HG03520 (cell line): ENCODE measurements at regions not wholly inside any gene's neighbourhood (a gene's known extent, or its start where the extent isn't known, plus 50 kb on each side); places are given as distances from the start of the nearest gene placed in this dataset.
"Not testable (repeated sequence)": the region's sequence is repeated elsewhere in the genome, so short reads cannot be mapped to it uniquely, and the experiment has no call there.

Source experiments
- ATAC-seq: cut with Tn5 transposase; IDR thresholded peaks from one replicate; pipeline ENCODE4 v1.9.1; 2021; ENCODE audit warnings: mild to moderate bottlenecking, moderate library complexity; ENCODE audit not compliant: unreplicated experiment

DNA sequence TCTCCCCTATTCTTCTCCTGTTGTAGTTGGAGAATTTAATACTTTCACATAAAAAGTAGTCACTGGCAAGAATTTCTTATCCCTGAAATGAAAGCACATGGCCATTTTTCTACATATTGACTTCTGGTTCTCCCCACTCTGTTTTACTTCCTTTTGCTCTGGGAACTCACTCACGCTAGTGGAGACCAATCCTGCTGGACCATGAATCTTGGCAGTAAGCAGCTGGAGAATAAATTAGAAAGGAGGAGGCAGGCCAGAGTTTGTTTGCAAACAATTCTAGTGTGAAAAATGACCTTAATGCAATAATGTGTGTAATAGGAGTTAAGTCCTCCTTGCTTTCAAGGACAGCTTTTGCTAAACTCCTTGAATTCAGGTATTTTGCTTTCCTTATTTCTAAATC is 412.3 kb upstream of the CHORDC1 start:
- no peak for ATAC-seq

DNA sequence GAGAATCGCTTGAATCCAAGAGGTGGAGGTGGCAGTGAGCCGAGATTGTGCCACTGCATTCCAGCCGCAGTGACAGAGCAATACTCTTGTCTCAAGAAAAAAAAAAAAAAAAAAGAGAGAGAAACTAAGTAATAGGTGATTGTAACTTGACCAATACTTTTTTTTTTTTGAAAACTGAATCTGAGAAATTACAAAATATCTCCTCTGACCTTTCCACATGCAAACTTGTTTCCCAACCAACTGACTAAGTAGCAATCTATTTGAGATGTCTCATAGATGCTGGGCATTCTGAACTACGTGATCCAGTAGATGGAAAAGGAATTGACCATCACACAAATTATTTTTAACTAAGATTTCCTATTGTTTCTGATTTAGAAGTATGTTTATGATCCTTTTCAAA is 407.3 kb upstream of the CHORDC1 start:
- ATAC-seq = no peak

DNA sequence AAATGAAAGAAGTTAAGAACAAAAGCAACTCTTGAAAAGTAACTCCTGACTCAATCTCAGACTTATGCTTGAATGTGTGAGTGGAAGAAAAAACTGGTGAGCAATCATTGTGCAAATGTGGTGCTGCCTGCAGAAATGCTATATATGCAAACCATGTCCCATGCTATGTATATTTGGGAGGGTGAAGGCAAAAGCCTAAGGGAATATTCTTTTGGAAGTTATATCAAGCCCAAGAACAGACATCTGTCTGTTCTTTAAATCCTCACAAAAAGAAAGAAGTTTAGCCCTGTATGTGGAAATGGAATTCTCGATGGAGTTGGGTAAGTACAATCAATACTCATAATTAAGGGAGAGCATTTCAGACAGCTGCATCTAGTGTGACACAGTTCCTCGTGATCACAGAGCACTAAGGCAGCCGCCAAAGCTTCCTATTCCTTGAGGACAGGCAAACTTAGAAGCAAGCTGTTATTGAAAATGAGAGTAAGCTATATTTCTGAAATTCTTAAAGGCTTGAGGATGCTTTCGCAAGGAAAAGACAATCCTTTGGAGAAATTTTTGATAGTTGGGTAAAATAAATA is 406.5 kb upstream of the CHORDC1 start:
- no peak for ATAC-seq

DNA sequence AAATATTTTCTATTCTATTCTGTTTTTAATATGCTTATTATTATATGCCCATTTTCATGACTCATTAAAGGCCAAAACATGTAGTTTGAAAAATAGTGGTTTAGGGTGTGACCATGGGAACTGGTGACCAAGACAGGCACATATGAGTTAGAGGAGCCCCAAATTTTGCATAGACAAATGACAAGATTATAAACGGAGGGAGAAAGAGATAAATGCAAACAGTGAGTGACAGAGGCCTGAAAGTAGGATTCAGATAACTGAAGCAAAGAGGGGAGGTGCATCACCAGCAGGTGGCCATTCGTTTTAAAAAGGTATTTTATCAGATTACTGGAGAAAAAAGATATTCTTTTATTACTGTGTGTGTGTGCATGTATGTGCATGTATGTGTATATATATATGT is 391.5 kb upstream of the CHORDC1 start:
- ATAC-seq = no peak

DNA sequence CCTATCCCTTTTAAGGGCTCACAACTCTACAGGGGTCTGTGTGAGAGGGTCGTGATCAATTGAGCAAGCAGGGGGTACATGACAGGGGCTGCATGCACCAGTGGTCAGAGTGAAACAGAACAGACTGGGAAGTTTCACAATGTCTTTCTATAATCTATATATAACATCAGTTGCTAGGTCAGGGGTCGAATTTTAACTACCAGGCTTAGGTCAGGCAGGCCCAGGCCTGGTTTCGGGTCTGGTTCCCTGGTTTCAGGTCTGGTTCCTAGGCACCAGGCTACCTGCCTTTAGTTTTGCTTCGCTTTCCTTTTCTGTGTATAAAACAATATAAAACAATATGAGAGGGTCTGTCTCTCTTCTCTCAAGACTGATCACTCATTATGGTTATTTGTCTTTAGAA is 390.2 kb upstream of the CHORDC1 start:
- not testable (repeated sequence) for ATAC-seq

DNA sequence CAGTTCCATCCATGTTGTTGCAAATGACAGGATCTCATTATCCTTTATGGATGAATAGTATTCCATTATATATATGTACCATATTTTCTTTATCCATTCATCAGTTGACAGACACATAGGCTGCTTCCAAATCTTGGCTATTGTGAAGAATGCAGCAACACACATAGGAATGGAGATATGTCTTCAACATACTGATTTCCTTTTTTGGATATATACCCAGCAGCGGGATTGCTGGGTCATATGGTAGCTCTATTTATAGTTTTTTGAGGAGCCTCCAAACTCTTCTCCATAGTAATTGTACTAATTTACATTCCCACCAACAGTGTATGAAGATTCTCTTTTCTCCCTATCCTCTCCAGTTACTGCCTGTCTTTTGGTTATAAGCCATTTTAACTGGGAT is 383.9 kb upstream of the CHORDC1 start:
- ATAC-seq = no peak

DNA sequence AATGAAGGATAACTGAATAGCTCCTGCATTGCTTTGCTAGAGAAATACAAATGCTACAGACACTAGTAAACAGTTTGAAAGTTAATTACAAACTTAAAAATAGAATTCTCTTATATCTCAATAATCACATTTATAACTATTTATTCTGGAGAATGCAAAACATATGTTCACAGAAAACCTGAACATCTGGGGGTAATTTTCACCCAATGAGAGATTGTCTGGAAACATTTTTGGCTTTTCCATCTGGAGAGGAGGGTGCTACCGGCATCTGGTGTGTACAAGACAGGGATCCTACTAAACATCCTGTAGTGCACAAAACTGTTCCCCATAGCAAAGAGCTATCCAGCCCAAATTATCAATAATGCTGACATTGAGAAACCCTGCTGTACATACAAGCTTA is 378.4 kb upstream of the CHORDC1 start:
- ATAC-seq = no peak

DNA sequence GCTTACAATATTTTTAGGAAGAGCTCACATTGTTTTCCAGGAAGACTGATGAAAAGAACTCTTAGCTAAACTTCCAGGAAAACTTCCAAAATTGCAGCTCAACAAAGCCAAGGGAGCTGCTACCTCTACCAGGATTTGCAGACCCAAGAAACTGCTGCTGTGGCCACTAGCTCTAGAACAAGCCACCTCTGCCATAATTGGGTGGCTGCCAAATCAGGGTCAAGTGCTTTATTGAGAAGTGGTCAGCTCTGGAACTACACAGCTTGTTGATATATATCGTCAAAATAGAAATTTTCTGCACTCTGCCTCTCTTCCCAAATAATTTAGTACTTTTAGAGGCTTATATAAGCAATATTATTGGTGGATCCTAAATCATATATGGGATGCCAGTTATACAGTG is 371.8 kb upstream of the CHORDC1 start:
- no peak for ATAC-seq

DNA sequence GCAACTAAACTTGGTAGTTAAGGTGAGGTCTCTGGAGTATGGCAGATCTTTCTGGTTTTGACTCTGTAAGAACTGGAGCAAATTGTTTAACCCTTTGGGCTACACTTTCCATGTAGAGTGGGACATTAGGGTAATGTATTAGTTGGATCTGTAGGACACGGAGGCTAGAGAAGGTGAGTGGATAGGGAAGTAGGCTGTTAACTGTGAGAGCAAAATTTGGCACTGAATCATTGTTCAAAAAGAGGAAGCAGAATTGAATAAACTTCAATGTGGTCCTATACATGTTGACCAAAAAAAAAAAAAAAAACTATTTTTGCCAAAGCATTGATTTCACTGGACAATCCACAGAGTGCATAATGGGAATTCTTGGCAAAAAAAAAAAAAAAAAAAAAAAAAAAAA is 370.2 kb upstream of the CHORDC1 start:
- no peak for ATAC-seq

DNA sequence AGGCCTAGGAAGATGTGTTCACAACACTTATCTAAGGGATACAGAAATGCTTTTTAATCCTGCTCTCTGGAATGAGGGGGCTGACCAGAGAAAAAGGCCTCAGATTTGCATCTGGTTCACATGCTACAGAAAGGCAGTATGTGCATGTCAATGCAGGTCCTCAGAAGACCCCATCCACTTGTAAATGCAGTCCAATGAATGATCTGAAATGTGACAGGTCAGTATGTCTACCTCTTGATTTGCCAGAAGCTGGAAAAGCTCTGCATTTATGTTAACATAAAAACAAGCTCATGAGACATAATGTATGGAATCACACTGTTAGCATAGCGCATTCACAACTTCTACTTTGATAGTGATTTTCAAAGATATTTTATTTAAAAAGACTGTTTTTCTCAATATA is 367.4 kb upstream of the CHORDC1 start:
- no peak for ATAC-seq

DNA sequence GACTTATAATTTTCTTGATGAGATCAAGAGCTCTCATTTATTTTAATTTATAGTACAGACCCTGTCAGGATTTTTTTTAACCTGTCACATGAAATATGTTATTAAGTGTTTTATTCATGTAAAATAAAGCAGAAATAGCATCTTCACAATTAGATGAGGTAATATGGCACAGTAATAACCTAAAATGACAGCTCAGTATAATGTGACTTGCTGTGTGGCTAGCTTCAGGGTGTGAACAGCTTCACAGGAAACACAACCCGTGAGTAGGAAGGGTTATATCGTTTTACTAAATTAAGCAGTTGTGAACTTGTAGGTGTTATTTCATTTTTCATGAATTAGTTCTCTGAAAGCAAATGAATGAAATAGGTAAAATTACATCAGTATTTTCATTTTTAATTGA is 366.9 kb upstream of the CHORDC1 start:
- ATAC-seq = no peak

DNA sequence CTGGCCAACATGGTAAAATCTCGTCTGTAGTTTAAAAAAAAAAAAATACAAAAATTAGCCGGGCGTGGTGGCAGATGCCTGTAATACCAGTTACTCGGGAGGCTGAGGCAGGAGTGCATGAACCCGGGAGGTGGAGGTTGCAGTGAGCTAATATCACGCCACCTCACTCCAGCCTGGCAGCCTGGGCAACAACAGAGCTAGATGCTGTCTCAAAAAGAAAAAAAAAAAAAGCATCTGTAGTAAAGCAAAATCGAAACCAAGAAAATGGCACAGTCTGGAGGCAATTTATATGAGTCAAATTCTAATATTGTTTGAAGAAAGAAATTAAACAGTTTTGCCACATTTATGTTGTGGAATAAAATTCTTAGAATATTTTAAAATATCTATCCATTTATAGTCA is 365.0 kb upstream of the CHORDC1 start:
- ATAC-seq = no peak

DNA sequence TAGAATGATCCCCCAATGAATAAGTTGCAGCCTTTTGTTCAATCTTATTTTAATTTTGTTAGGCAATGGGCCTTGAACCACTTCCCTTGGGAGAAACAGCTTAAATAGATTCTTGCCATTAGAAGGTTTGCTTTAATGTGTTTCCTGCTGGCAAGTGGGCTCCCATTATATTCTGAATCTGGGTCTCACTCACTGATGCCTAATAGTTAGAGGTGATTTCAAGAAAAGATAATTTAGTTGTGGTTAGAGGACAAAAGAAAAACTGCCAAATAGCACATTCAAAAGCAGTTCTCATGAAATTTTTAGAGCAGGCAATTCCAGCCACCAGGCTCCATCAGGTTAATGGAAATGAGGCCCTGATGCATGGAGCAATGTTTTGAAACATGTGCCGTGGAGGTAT is 362.6 kb upstream of the CHORDC1 start:
- no peak for ATAC-seq

DNA sequence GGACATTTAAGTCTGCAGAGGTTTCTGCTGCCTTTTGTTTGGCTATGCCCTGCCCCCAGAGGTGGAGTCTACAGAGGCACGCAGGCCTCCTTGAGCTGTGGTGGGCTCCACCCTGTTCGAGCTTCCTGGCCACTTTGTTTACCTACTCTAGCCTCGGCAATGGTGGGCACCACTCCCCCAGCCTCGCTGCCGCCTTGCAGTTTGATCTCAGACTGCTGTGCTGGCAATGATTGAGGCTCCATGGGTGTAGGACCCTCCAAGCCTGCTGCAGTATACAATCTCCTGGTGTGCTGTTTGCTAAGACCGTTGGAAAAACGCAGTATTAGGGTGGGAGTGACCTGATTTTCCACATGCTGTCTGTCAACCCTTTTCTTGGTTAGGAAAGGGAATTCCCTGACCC is 360.1 kb upstream of the CHORDC1 start:
- ATAC-seq = not testable (repeated sequence)

DNA sequence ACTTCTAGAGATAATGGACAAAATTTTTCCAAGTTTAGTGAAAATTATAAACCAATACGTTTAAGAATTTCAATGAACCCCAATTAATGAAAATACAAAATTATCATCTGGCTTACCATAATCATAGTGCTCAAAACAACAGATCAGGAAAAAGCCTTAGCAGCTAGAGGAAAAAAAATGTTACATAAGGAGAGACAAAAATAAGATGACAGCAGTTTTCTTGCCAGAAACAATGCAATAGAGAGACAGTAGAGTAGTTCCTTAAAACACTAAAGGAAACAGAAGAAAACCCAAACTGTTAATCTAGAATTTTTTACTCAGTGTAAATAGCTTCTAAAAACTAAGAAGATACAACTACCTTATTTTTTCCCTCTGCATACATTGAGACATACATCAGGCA is 341.7 kb upstream of the CHORDC1 start:
- no peak for ATAC-seq

DNA sequence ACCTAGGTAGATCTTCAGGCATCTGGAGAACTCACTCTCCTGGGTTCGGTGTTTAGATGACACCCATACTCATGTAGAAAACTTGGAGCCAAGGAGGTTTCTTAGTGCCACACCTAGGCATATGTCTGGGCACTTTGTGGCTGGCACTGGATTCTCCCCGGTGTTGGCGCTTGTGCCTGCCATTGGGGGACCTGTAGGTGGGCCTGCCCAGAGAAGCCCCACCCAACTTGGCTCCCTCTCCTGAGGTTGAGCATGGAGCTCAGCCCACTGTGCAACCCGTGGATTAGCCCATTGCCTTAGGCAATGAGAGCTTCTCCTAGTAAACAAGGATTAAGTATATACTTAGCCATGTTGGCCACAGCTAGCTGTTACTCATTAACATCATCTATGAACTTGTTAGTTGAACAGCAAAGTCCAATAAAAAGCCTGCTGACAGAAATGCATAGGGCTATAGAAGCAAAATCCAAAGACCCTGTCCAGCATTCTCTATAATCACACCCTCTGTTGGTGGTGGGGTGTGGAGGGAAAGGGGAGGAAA is 335.5 kb upstream of the CHORDC1 start:
- ATAC-seq = no peak

DNA sequence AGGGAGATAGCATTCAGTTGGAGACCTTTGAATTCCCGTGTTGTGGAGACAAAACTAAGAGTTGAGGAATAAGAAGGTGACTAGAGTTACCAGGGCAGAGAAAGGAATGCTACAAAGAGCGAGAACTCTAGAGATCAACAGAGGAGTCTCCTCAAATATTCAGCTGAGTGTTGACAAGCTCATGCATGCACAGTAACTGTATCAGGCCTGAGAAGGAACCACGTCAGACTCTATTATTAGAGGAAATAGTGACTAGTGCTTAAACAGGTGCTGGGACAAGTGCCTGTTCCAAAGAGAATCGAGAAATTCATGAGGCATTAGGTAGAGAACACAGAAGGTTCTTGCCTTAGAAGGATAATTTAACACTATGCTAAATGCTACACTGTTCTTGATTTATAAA is 333.8 kb upstream of the CHORDC1 start:
- no peak for ATAC-seq

DNA sequence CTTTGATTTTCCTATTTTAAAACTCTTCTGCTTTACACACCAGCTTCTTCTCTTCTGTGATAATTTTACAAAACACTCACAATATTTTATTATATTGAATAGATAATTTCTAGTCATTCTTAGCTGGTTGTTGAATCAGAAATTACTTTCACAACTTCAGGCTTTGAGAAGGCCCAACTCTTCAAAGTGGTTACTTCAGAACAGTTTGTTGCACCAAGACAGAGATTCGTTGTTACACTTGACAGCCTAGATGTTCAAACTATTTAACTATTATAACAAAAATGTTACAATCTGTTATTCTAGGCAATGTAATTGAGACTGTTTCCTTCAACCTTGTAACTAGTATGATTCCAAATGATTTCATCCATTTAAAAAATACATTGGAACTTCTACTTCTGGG is 333.2 kb upstream of the CHORDC1 start:
- no peak for ATAC-seq

DNA sequence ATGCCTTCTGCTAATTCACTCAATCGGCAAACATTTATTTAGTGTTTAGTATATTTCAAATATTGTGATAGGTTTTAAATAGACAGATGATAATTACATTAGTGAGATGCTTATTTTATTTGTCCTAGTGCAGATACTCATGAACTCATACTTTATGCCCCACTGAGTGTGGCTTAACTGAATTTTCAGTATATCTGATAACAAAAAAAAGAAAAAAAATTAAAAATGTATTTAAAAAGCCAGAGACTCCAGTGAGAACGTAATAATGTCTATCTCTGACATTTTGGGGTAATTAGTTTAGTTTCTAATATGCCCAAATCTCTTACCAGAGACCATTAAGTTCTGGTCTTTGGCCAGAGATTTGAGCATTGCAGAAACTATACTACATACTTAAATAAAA is 332.6 kb upstream of the CHORDC1 start:
- no peak for ATAC-seq

DNA sequence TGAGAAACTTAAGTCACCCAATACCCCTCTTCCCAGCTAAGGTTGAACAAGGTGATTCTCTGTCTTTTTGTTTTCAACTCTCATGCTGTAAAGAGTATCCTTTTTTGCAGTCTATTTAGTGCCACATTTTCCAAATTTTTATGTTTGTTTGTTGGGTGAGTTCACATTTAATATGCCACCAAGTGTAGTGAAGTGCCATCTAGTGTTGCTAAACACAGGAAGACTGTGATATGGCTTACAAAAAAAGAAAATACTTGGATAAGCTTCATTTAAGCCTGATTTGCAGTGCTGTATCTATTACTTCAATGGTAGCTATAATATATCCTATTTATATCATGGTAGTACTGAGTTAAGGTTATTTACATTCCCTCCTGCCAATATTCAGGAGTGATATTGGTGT is 319.2 kb upstream of the CHORDC1 start:
- no peak for ATAC-seq

DNA sequence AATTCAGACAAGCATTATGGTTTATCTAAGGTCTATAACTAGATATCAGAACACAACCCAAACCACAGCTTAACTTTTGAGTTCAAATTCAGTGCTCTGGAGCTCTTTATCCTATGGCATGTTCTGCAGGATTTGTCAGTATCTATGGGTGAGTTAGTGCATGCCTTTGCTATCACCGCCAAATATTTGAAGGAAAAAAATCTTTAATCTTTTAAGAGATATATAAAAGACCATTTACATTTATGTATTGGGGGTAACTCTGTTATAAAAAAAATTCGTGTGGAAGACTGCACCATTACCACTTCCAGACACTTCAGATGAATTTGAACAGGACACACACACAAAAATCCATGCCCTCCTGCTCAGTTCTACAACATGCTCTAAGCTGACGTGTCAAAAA is 313.5 kb upstream of the CHORDC1 start:
- no peak for ATAC-seq

DNA sequence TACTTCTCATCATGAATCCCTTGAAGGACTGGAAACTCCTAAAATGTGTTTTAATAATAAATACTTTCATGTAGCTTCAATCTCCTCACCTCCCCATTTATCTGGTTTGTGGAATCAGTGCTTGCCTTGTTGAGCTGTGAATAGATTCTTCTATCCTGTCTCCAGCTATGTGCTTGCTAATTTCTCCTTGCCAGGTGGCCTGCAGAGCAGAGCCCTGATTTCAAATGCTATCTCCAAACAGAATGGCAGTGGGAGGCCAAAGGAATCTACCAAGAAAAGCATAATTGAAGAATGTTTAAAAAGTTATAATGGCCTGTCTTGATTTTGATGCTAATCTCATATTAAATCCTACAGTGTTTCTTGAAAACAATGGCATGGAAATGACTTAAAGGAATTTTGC is 309.3 kb upstream of the CHORDC1 start:
- no peak for ATAC-seq

DNA sequence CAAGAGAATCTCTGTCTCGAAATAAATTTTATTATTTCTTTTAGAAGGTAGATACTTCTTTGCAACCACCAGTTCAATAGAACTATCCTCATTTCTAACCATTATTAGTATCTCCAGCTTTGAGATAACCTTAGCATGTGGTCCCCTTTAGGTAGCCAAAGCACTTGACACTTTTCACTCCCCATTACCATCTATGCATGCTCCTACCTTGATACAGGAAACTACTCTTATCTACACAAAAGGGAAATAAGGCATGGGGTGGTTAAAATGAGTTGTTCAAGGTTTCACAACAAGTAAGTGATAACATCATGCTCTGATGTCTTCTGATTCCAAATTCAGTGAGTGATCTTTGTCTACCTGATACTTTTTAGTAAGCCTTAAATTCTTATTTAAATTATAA is 308.2 kb upstream of the CHORDC1 start:
- ATAC-seq = no peak

DNA sequence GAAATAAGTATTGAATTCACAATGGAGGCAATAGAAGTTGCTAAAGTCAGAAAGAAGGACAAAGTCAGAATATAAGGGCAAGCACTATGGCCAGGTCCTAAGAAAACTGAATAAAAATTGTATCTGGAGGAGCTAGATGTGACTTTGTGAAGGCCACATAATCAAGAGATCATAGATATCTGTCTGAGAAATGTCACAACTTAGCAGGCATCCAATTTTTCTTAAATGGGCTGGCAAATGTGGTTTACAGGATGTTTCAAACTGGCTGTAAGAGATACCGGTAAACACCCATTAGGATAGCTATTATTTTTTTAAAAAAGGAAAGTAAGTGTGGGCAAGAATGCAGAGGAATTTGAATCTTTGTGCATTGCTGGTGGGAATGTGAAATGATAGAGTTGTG is 303.1 kb upstream of the CHORDC1 start:
- no peak for ATAC-seq
